WERI-Rb-1 (cell line): ENCODE measurements at regions not wholly inside any gene's neighbourhood (a gene's known extent, or its start where the extent isn't known, plus 50 kb on each side); places are given as distances from the start of the nearest gene placed in this dataset.

ENCODE experiments used
- DNase-seq: peaks from one replicate; pipeline ENCODE4 v3.0.0-alpha.2; 2020
- H3K27ac ChIP-seq: fragments of 250-450 bp; sonication (Bioruptor Pico); 2 replicates; pipeline ENCODE4 v1.5.1; 2020; ENCODE audit warnings: mild to moderate bottlenecking, moderate library complexity
- H3K27me3 ChIP-seq: fragments of 250-450 bp; sonication (Bioruptor Pico); 2 replicates; pipeline ENCODE4 v1.5.1; 2021; ENCODE audit warnings: mild to moderate bottlenecking, low read depth, moderate library complexity; ENCODE audit not compliant: insufficient read depth, severe bottlenecking
- H3K36me3 ChIP-seq: fragments of 250-450 bp; sonication (Bioruptor Pico); 2 replicates; pipeline ENCODE4 v1.5.1; 2020; ENCODE audit warnings: mild to moderate bottlenecking, moderate library complexity
- H3K4me3 ChIP-seq: 2 replicates; pipeline ENCODE4 v1.5.1; 2011; ENCODE audit warnings: low read depth, mild to moderate bottlenecking, control low read depth, low read length
- H3K9me3 ChIP-seq: fragments of 250-450 bp; sonication (Bioruptor Pico); 2 replicates; pipeline ENCODE4 v1.5.1; 2021; ENCODE audit warnings: mild to moderate bottlenecking, moderate library complexity; ENCODE audit not compliant: severe bottlenecking
- TF ChIP-seq, protein P1 (sequence below): IDR thresholded peaks from 2 replicates; pipeline ENCODE4 v1.5.1; 2011; ENCODE audit warnings: low read depth, mild to moderate bottlenecking, control low read depth, inconsistent platforms, low read length

DNA sequence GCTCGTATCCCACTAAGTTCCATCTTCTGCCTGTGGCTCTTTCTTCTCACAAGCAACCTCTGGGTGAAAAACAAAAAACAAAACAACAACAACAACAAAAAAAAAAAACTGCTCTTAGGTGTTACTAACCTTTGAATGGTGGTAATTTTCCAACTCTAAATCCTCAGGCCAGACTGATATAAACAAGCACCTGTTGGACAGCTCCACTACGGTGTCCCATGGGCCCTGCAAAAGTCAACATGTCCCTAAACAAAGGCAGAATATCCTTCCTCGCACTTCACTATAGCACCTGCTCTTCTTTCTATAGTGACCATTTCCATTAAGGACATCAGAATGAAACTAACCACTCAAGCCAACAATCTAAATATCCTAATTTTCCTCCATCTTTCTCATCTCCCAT, 54.6 kb upstream of the PARM1 start:
- H3K27ac ChIP-seq = no peak overlapping the region
- no peaks in the 10 kb centered on the region for H3K9me3 ChIP-seq
- no peaks in the 10 kb centered on the region for H3K36me3 ChIP-seq
- no peak overlapping the region for H3K4me3 ChIP-seq
- H3K27me3 ChIP-seq = no peaks in the 10 kb centered on the region
- TF ChIP-seq, protein P1, sequence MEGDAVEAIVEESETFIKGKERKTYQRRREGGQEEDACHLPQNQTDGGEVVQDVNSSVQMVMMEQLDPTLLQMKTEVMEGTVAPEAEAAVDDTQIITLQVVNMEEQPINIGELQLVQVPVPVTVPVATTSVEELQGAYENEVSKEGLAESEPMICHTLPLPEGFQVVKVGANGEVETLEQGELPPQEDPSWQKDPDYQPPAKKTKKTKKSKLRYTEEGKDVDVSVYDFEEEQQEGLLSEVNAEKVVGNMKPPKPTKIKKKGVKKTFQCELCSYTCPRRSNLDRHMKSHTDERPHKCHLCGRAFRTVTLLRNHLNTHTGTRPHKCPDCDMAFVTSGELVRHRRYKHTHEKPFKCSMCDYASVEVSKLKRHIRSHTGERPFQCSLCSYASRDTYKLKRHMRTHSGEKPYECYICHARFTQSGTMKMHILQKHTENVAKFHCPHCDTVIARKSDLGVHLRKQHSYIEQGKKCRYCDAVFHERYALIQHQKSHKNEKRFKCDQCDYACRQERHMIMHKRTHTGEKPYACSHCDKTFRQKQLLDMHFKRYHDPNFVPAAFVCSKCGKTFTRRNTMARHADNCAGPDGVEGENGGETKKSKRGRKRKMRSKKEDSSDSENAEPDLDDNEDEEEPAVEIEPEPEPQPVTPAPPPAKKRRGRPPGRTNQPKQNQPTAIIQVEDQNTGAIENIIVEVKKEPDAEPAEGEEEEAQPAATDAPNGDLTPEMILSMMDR = no peak
- DNase-seq = no peak

DNA sequence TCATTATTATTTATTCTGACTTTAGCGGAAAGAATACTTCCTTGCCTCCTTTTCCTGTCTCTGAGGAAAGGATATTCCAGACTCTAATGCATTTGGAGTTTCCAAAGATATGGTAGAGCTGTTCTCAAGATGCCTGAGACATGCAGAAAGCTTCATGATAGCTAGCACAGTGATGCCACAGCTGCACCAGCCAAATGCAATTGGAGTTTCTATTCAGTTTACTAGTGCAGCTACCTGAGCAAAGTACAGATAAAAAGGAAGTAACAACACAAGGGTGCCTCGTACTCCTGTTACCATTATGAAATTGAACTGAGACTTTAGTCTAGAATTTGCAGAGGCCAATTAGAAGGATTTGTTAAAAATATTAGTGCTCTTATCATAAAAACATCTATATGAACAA, 57.5 kb upstream of the PARM1 start:
- DNase-seq = no peak
- TF ChIP-seq, protein P1 = no peak
- Histone ChIP-seq H3K27me3 (no peaks in the 10 kb centered on the region), H3K9me3 (no peaks in the 10 kb centered on the region), H3K27ac (no peak overlapping the region), H3K36me3 (no peaks in the 10 kb centered on the region), H3K4me3 (no peak overlapping the region)

DNA sequence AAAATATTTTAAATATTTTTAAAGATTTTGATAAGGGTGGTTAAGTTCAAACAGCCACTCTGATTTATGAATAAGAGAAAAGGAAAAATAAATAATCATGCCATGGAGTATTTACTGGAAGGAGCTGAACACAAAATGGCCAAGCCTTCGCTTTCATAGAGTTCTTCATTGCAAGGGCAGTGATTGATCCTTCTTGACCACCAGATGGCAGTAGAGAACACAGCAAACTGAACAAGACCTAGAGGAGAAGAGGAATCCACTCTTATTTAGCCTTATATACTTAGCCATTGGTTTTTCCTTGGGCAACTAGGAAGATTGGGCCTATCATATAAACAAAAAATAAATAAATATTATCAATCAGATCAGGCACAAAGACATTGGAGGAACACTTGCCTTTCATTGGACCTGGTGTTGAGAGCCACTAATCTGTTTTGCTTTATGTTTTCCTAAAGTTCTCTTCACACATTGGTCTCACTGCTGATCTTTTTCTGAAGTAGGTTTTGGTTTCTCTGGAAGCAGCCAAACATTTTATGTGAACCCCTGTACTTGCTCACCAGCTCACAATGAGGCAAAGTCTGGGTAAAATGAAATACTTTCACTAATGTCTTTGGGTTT, 58.1 kb upstream of the PARM1 start:
- peak; percentile 29 for DNase-seq
- Histone ChIP-seq H3K36me3 (no peaks in the 10 kb centered on the region), H3K27me3 (no peaks in the 10 kb centered on the region), H3K4me3 (no peak overlapping the region), H3K27ac (no peak overlapping the region), H3K9me3 (no peaks in the 10 kb centered on the region)
- TF ChIP-seq, protein P1 = peak; percentile 78

DNA sequence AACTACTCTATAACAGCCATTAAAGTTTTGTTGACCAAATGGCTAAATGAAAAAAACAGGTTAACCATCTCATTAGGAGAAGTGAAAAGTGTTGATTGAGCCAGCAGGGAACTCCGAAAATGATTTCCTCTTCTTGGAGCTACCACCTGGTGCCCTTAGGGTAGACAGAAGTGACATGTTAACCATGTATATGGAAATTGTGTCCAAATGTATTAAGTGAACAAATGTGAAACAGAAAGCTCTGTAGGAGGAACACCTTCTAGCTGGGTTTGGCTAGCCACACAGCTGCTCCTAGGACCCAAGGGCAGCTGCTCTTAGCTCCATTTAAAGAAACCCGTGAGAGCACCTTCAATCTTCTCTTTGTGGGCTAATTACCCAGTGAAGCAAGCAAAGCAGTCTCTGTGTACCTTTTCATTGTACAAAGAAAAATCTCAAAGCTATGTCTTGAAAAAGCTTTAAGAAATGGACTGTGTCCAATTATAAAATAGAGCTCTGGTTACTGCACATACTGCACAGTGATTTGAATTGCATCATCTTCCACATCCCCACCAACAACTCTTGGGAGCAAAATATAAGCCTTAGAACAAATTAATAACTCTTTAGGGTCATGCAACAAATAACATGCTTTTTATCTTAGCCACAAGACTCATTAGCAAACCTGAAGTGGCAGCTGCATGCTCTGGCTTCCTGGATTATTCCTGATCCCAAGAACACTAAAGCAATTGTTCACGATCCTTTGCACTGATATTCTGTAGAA, 59.2 kb upstream of the PARM1 start:
- H3K4me3 ChIP-seq = no peak overlapping the region
- H3K27ac ChIP-seq = no peak overlapping the region
- H3K36me3 ChIP-seq = no peaks in the 10 kb centered on the region
- TF ChIP-seq, protein P1 = no peak
- no peak for DNase-seq
- H3K9me3 ChIP-seq = no peaks in the 10 kb centered on the region
- H3K27me3 ChIP-seq = no peaks in the 10 kb centered on the region

DNA sequence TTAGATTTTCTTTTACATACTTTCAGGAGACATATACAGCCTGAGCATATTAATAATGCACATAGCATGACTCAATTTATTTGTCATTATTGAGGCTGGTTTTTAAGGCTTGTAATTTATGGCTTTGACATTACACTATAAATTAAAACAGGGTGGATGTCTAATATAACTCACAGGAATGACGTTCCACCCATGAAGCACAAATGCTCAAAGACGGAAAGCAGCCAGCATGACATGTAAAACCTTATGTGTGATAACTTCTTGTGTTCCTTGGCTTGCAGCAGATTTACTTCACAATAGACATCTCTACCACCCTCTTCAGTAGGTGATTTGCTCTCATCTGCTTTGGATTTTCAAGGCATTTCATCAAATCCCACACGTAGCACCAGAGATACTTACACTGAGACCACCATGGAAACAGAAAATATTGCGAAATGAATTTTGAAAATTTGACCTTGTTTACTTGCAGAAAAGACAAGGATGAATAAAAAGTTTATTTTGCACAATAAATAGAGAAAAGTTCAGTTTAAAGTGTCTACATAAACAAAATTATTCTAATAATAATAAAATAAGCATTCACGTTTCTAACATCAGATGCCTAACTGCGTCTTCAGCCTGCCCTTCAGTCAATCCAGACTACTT, 64.7 kb upstream of the BTC start:
- no peaks in the 10 kb centered on the region for H3K9me3 ChIP-seq
- H3K4me3 ChIP-seq = no peak overlapping the region
- H3K27ac ChIP-seq = no peak overlapping the region
- no peaks in the 10 kb centered on the region for H3K36me3 ChIP-seq
- no peak for DNase-seq
- TF ChIP-seq, protein P1 = no peak
- no peaks in the 10 kb centered on the region for H3K27me3 ChIP-seq
